ENCODE measurements at regions not wholly inside any gene's neighbourhood (a gene's known extent, or its start where the extent isn't known, plus 50 kb on each side); places are given as distances from the start of the nearest gene placed in this dataset.

DNA sequence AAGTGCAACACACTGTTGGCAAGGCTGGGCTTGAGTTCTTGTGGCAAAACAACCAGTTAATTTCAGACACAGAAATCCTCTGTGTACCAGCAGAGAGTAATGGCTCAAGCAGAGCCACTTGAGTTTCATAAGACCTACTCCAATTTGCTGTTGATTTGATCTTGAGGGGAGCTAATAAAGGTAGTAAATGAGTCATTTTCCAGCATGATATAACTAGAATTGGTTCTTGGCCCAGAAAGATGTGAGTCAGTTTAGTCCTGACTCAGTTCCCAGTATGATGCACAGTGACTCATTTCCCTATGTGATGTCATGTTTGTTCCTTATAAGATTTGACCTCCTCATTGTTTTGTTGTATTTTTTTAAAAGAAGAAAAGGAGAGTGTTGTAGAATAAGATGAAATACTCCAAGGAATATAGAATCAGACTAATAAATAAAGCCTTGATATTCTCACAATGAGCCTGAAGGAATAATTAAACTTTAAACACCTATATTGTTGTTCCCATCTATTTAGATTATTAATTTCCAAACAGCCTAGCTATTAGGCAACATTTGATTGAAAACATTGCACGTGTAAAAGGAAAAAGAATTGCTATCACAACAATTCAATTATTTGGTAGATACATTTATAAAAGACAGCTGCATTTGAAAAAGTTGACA, 186.2 kb downstream of the REEP3 start:
- H3K4me3 ChIP-seq: no peak overlapping the region
- intact Hi-C loops (cut with DNase I): no loop called here
- H3K9me3 ChIP-seq: no peaks in the 10 kb centered on the region
- 41% methylated on average over 1 of the region's 1 CpG for WGBS
- peak overlapping the region in 1 of 2 donors; percentile 29 for H3K27ac ChIP-seq
- no peaks in the 10 kb centered on the region for H3K36me3 ChIP-seq
- TF ChIP-seq, protein P1, sequence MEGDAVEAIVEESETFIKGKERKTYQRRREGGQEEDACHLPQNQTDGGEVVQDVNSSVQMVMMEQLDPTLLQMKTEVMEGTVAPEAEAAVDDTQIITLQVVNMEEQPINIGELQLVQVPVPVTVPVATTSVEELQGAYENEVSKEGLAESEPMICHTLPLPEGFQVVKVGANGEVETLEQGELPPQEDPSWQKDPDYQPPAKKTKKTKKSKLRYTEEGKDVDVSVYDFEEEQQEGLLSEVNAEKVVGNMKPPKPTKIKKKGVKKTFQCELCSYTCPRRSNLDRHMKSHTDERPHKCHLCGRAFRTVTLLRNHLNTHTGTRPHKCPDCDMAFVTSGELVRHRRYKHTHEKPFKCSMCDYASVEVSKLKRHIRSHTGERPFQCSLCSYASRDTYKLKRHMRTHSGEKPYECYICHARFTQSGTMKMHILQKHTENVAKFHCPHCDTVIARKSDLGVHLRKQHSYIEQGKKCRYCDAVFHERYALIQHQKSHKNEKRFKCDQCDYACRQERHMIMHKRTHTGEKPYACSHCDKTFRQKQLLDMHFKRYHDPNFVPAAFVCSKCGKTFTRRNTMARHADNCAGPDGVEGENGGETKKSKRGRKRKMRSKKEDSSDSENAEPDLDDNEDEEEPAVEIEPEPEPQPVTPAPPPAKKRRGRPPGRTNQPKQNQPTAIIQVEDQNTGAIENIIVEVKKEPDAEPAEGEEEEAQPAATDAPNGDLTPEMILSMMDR (IDR thresholded peaks at IDR 0.05): no peak
- TF ChIP-seq POLR2AphosphoS5 (IDR thresholded peaks at IDR 0.05) (peak; percentile 95), POLR2A (IDR thresholded peaks at IDR 0.05) (no peak)
- peaks cover 17% of the 10 kb centered on the region for H3K4me1 ChIP-seq (replicated peaks)
- peak; percentile 56 for DNase-seq (ENCODE audit: low spot score)
- H3K27me3 ChIP-seq (replicated peaks; ENCODE audit: insufficient read depth): no peaks in the 10 kb centered on the region

DNA sequence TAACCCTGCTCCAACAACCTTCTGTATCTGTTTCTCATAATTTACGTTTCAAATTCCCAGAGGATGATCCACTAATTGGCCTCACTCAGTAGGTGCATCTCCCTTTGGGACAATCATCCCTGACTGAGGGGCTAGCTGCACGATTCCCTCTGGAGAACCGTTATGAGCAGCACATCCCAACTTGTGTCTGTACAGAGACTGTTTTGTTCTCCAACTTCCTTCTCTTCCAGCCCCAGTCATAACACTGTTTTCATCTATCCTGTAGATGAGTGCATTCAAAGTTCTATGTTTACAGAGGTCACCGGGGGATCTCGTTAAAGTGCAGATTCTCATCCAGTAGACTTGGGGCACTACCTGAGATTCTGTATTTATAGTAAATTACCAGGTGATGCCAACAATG, 187.2 kb downstream of the REEP3 start:
- WGBS: 52% methylated on average over 5 of the region's 5 CpGs
- no peaks in the 10 kb centered on the region for H3K9me3 ChIP-seq
- no peak for DNase-seq (ENCODE audit: low spot score)
- TF ChIP-seq POLR2A (IDR thresholded peaks at IDR 0.05) (no peak), POLR2AphosphoS5 (IDR thresholded peaks at IDR 0.05) (no peak)
- TF ChIP-seq, protein P1 (IDR thresholded peaks at IDR 0.05): no peak
- H3K27me3 ChIP-seq (replicated peaks; ENCODE audit: insufficient read depth): no peaks in the 10 kb centered on the region
- intact Hi-C loops (cut with DNase I): no loop called here
- H3K36me3 ChIP-seq: no peaks in the 10 kb centered on the region
- H3K27ac ChIP-seq: peak overlapping the region in 1 of 2 donors; percentile 6
- no peak overlapping the region for H3K4me3 ChIP-seq
- H3K4me1 ChIP-seq (replicated peaks): peaks cover 20% of the 10 kb centered on the region

DNA sequence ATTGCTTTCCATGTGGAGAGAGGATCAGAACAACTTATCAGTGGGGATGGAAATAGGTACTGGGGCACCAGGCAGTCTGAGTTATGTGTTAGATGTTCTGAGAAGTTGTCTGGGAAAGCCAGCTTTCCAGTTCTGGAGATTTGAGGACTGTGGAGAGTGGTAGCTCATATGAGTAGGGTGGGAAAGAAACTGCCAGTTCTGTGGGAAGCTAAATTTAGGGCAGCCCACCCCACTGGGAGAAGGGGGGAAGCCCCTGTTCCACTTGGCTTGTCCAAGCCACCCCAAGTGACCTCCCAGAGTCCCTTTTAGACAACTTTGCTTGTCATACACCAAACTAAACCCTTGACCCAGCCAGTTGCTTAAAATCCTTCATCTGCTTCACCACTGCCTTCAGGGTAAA, 189.5 kb downstream of the REEP3 start:
- H3K9me3 ChIP-seq: no peaks in the 10 kb centered on the region
- intact Hi-C loops (cut with DNase I): loop anchor here (5.0 to 10.0 kb wide), 3 partner anchors 196 to 906 kb away; partner anchors contain the start of genes ADO and JMJD1C
- H3K36me3 ChIP-seq: no peaks in the 10 kb centered on the region
- no peak for TF ChIP-seq POLR2AphosphoS5 (IDR thresholded peaks at IDR 0.05)
- no peak for TF ChIP-seq POLR2A (IDR thresholded peaks at IDR 0.05)
- TF ChIP-seq, protein P1 (IDR thresholded peaks at IDR 0.05): no peak
- peak overlapping the region; percentile 71 to 81 for H3K27ac ChIP-seq
- peaks cover 18% of the 10 kb centered on the region for H3K4me1 ChIP-seq (replicated peaks)
- DNase-seq (ENCODE audit: low spot score): no peak
- H3K4me3 ChIP-seq: no peak overlapping the region
- H3K27me3 ChIP-seq (replicated peaks; ENCODE audit: insufficient read depth): no peaks in the 10 kb centered on the region

DNA sequence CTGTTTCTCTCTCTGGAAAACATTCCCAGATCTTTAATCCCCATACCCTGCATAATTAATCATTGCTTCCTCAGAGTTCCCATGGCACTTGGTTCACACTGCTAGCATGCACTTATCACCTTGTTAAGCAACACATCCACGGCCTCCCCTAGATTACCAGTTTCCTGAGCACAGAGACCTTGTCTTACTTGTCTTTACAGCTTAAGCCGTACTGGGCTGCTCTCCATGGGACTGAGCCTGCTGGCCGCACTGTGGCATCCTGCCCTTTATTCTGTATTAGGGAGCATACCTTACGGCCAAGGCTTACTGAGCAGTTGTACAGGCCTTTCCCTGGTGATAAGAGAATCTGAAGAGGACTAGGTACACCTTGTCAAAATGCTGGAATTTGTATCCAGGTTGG, 190.2 kb downstream of the REEP3 start:
- no peaks in the 10 kb centered on the region for H3K9me3 ChIP-seq
- H3K4me3 ChIP-seq: no peak overlapping the region
- WGBS: 13% methylated on average over 4 of the region's 4 CpGs
- DNase-seq (ENCODE audit: low spot score): peak; percentile 53
- peaks cover 18% of the 10 kb centered on the region for H3K4me1 ChIP-seq (replicated peaks)
- intact Hi-C loops (cut with DNase I): loop anchor here (5.0 to 10.0 kb wide), 3 partner anchors 197 to 907 kb away; partner anchors contain the start of genes ADO and JMJD1C
- TF ChIP-seq POLR2AphosphoS5 (IDR thresholded peaks at IDR 0.05) (peak; percentile 5), POLR2A (IDR thresholded peaks at IDR 0.05) (no peak)
- TF ChIP-seq, protein P1 (IDR thresholded peaks at IDR 0.05): peak in 1 of 4 experiments; percentile 8
- no peaks in the 10 kb centered on the region for H3K27me3 ChIP-seq (replicated peaks; ENCODE audit: insufficient read depth)
- H3K27ac ChIP-seq: peak overlapping the region; percentile 71 to 81
- no peaks in the 10 kb centered on the region for H3K36me3 ChIP-seq
